GM19455 (cell line): ENCODE measurements at regions not wholly inside any gene's neighbourhood (a gene's known extent, or its start where the extent isn't known, plus 50 kb on each side); places are given as distances from the start of the nearest gene placed in this dataset.
"Not testable (repeated sequence)": the region's sequence is repeated elsewhere in the genome, so short reads cannot be mapped to it uniquely, and the experiment has no call there.

Experiments used
- ATAC-seq: cut with Tn5 transposase; IDR thresholded peaks from one replicate; pipeline ENCODE4 v1.9.1; 2021; ENCODE audit not compliant: unreplicated experiment

DNA sequence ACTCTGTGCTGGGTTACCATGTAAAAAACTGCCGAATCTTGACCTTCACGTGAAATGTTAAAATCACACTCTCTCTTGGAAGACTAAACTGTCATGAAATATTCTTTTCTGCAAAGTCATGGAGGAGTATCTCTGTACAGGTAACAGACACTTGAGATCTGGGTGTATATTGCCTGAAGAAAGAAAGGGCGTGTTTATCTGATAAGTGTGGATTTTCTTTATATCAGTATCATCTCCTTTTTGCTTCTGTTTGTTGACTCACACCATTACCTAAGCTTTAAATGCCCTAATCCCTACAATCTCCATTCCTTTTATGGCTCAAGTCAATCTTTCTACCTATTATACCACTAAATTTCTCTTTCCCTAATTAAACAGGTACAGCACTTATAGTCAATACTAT lies 673.2 kb upstream of the SOX9 start:
- no peak for ATAC-seq

- not testable (repeated sequence) for ATAC-seq
Measured at GRCh38 chr17:71450657-71451056, 670.2 kb upstream of the SOX9 start.

- ATAC-seq = no peak
Measured at GRCh38 chr17:71453876-71454422, 666.9 kb upstream of the SOX9 start.

- ATAC-seq = no peak
Measured at GRCh38 chr17:71455219-71455618, 665.6 kb upstream of the SOX9 start.

GRCh38 chr17:71458322-71458721 lies 662.5 kb upstream of the SOX9 start:
- no peak for ATAC-seq

- ATAC-seq = no peak
Measured at GRCh38 chr17:71460943-71461342, 659.9 kb upstream of the SOX9 start.

DNA sequence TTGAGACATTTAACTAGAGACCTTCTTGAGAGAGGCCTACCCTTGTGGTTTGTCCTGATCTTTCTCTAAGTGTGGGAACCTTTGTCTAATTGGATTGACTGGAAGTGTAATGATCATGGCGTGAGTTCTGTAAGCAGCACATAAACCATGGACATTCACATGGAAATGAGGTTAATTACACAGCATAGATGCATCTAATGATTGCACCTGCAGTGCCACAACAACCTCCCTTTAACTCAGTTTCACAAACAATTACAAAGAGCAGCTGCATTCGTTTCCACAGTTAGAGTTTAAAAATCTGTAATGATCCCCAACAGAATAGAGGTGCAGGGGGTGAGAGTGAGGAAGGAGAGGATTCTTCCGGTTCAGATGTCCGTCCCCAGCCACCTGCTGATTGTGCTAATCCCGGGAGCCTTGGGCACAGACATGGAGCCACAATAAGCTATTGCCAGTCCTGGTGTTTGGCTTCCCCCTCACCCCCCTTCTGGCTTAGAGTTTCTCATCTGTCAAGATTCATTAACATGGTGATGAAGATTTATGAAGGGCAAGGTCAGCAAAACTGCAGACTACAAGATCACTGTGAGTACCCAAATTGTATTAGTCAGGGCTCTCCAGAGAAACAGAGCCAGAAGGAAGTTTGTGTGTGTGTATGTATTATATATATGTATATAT lies 659.2 kb upstream of the SOX9 start:
- no peak for ATAC-seq

DNA sequence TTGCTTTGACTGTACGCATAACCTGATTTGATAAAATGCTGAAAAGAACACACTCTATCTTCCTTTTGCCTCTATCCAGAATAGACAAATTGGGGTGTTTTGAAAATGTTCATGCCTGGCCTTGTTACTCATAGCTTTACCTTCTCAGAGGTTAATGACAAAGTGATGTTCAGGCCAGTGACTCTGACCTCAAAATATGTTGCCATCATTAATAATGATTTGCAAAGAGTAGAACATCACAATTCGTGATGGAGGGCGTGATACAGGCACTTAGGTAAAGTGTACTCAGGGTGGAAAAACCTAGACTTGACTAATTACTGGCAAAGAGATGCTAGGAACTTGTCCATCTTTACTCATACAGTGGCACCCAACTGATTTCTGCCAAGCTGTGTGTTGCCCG lies 656.6 kb upstream of the SOX9 start:
- ATAC-seq = no peak

DNA sequence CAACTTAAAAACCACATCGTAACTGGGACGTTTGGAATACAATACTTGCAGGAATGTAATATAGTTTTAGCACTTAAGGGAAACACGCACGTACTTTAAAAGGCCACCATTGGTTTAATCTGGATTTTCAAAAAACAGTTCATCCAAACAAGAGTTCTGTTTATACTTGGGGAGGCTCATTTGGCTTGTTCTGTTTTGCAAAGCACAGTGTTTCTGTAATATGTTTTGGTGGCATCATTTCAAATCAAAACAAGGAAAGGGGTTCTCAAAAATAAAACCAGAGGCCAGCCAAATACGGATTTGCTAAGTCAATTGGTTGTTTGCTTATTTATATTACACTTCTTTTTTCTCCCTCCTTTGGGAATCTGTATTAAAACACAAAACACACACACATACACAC lies 656.1 kb upstream of the SOX9 start:
- no peak for ATAC-seq

- ATAC-seq = no peak
Measured at GRCh38 chr17:71467719-71468118, 653.1 kb upstream of the SOX9 start.

- no peak for ATAC-seq
Measured at GRCh38 chr17:71470062-71470461, 650.8 kb upstream of the SOX9 start.

DNA sequence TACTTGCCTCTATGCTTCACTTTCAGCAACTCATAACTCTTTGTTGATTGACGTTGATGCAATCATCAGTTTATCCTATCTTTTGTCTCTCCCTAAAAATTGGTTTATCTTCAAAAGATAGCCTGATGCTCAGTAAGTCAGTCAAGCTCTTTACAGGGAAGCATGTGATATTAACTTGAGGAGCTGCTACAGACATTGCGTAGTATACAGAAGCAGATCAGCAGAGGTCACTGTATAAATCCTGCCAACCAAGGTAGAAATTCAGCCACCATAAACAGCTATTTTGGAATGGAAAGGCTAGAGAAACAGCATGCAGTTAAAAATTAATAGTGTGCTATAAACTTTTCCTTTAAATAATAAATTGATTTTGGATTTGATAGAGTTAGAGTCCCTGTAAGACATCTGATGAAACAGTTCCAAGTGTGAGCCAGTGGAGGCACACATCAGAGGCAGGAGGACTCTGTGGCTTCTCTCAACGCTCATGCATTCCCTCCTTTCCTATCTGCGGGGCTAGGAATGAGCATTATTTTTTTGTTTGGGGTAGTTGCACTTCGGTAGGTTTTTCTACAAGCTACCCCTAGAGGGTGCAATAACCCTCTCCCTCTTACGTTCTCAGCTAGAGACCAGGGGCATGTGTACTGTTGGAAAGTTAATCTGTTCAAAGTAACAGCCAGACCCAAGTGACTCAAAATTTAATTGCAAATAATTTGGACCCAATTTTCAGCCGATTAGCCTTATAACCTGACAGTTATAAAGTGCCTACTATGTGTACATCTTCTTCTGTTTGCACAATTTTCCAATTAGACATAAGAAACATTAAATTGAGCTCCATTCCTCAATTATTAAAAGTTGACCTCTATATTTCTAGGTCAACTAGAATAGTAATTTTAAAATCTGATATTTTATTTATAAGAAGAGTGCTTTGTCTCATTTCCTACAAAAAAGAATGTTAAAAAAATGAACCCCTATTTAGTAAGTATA lies 647.7 kb upstream of the SOX9 start:
- no peak for ATAC-seq

- ATAC-seq = no peak
Measured at GRCh38 chr17:71477356-71477755, 643.5 kb upstream of the SOX9 start.

DNA sequence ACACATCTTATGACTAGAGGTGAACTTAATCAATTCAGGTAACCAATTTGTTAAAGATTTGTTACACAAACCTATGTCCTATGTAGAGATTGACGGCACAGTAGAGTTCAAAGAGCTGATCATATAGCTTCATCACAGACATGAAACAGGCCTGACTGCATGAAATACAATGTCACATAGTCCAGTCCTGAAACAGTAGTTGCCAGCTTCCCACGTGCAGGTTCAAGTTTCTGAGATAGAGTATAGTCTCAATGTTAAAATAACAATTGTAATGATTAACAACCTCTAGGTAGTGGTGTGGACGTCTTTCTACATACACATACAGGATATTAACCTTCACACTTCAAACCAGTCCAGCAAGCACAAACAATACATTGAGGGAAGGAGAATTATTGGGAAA lies 640.7 kb upstream of the SOX9 start:
- ATAC-seq = no peak

GRCh38 chr17:71482625-71483024 lies 638.2 kb upstream of the SOX9 start:
- ATAC-seq = no peak

GRCh38 chr17:71484546-71484945 lies 636.3 kb upstream of the SOX9 start:
- no peak for ATAC-seq

- no peak for ATAC-seq
Measured at GRCh38 chr17:71485426-71485825, 635.4 kb upstream of the SOX9 start.

- ATAC-seq = no peak
Measured at GRCh38 chr17:71486261-71486660, 634.6 kb upstream of the SOX9 start.

DNA sequence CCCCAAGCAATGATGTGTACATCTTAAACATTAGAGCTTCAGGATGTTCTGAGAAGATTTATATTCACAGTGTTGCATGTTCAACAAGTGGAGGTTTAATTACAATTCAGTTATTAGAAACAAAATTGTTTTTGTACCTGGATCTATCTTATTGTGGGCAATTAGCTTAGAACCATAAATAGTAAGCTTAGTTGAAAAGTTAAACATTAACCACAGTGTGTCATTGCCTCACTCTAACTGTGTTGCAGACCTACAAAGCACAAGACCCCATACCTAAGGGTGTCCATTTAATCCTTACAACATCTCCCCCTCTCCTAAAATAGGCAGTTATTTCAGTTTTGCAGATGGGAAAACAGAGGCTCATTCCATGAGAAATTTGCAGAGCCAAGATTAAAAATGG lies 632.0 kb upstream of the SOX9 start:
- ATAC-seq = no peak

GRCh38 chr17:71494062-71494855 lies 626.6 kb upstream of the SOX9 start:
- ATAC-seq = no peak

- no peak for ATAC-seq
Measured at GRCh38 chr17:71495420-71495819, 625.4 kb upstream of the SOX9 start.
